NCI-H1092 treated with DMSO at 0.1 percent for 48 hours (cell line): ENCODE measurements at regions not wholly inside any gene's neighbourhood (a gene's known extent, or its start where the extent isn't known, plus 50 kb on each side); places are given as distances from the start of the nearest gene placed in this dataset.

Experiments
- DNase-seq: peaks from one replicate; lab custom pipeline; 2025; lab: John Stamatoyannopoulos, UW

DNA sequence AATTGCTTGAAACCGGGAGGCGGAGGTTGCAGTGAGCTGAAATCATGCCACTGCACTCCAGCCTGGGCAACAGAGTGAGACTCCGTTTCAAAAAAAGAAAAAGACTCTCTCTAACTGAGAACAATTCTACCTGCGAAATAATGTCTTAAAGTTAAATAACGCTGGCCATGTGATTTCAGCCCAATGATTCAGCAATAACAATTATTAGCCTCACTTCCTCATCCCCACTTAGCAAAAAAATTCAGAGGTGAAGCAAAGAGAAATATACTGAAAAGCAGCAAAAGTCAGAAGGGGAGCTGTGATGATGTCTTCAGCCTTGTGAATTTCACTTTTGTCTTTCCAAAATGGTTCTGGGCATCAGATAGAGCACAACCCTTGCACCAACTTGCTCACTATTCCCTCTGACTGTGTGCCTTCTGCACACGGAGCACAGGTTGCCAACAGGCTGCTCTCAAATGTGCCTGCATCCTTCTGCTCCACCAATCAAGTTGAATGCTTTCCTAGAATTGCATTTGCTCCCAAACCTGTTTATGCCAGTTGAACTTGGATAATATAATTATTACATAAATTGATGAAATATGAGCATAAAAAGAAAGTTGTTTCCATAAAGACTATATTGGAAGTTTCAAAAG lies 79.8 kb upstream of the IPO9 start:
- no peak for DNase-seq

GRCh38 chr1:201750120-201750519 lies 78.8 kb upstream of the IPO9 start:
- no peak for DNase-seq

- no peak for DNase-seq
Observed at GRCh38 chr1:201750934-201751333, 78.0 kb upstream of the IPO9 start.

GRCh38 chr1:201751872-201752271 lies 77.1 kb upstream of the IPO9 start:
- no peak for DNase-seq

- DNase-seq: no peak
Observed at GRCh38 chr1:201752333-201752732, 76.6 kb upstream of the IPO9 start.

DNA sequence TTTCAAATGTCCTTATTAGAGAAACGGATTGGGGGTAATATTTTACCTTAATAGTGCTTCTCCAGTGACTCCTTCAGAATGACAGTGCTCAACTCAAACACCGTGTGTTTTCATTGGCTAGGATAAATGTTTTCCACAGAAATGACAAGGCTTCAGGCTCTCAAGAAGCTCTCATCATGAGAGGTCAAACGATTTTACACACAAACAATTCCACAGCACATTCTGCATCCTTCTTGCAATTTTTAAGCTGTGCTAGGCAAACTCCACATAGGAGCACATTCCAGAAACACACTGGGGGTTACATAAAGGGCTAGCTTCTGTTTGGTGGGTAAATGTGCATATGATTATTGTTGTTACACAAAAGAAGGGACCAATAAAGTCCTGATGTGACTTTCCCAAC lies 75.5 kb upstream of the IPO9 start:
- DNase-seq: no peak

DNA sequence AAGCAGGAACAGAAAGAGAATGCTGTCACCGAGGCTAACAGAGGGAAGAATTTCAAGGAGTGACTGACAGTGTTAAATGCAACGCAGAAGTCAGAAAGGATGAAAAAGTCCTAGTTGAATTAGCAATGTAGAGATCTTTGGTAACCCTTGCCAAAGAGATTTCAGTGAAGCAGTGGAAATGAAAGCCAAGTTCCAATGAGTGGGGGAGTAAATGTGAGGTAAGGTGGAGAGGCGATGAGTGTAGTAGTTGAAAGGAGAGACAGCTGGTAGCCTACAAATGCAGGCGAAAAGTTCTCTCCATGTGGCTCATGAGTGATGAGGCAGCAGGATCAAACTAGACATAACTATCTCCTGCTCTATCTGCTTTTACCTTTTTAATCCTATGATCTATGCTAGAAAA lies 74.6 kb upstream of the IPO9 start:
- DNase-seq: no peak

DNA sequence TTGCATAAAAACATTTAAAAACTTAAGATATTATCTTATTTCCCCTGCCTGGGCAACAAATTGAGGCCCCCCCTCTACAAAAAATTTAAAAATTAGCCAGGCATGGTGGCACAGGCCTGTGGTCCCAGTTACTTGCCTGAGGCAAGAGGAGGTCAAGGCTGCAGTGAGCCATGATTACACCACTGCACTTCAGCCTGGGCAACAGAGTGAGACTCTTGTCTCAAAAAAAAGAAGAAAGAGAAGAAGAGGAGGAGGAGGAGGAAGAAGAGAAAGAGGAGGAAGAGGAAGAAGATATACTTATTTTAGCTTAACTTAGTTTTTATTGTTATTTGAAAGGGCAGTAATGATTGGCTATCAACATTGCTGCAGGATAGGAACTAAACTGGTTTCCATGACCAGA lies 73.8 kb upstream of the IPO9 start:
- DNase-seq: no peak

GRCh38 chr1:201756406-201756805 lies 72.6 kb upstream of the IPO9 start:
- DNase-seq: no peak

DNA sequence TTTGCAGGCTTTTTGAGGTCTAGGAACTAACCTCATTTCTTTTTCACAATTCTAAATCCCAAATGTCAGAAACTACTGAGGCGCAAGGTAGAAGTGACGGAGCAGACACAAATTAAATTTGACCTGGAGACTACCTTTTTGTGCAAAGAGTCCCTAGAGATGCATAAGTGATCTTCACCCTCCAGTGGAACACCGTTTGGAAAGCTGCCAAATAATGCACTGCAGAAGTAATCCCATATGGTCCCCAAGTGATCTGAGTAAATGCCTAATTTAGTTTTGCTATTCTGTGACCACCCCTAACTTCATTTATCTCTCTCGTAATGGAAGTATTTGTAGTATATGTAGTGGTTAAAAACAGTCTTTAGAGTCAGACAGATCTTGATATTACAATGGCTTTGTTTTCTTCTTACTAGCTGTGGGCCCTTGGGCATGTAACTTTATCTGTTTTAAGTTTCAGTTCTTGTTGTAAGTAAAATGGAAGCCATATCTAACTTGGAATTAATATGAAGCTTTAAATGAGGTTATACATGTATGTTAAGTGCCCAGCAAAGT lies 70.4 kb upstream of the IPO9 start:
- peak; percentile 50 for DNase-seq

GRCh38 chr1:201759194-201759815 lies 69.7 kb upstream of the IPO9 start:
- DNase-seq: no peak

DNA sequence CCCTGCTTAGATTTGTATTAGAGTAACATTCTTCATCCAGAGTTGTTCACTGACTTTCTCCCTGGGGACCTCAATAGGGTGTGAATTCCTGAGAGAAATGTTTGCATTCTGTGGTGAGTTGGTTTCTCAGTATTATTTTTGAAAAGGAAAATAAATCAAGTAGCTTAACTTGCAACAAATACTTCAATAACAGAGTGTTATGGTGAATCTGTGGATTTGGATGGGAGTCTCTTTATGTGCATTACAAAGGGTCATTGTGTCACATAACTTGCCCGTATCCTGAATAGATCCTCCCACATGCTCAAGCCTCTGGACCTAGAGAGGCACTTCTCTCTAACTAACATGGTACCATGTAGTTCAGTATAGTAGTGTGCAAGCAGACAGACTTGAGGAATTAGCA lies 68.4 kb upstream of the IPO9 start:
- DNase-seq: no peak

DNA sequence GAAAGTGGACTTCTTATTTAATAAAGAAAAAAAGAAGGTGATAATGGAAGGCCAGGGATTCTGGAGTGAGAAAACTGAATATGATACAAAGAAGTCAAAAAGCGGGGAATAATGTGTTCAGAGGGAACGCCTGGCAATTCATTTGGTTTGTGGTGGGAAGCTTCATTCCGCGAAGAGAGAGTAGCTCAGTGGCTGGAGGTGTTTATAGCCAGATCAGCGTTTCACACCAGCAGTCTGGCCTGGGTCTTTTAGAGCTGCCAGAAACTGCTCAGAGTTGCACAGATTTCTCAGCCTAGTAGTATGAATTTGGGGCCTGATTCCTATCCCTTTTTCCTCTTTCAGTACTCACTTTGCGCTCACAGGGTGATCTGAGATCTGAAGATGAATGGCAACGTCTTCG lies 67.8 kb upstream of the IPO9 start:
- DNase-seq: no peak

- no peak for DNase-seq
Observed at GRCh38 chr1:201761871-201762270, 67.1 kb upstream of the IPO9 start.

DNA sequence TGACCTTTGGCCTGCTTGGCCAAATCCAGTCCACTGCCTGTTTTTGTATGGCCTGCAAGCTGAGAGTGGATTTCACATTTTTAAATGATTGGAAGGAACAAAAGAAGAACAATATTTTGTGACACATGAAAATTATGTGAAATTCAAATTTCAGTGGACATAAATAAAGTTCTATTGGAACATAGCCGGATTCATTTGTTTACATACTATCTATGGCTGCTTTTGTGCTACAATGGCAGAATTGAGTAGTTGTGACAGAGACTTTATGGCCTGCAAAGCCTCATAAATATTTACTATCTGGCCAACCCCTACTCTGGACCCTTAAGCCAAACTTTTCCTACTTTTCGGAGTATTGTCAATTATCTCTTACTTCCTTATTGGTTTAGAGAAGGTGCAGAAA lies 66.6 kb upstream of the IPO9 start:
- DNase-seq: no peak

GRCh38 chr1:201763455-201764140 lies 65.4 kb upstream of the IPO9 start:
- no peak for DNase-seq

DNA sequence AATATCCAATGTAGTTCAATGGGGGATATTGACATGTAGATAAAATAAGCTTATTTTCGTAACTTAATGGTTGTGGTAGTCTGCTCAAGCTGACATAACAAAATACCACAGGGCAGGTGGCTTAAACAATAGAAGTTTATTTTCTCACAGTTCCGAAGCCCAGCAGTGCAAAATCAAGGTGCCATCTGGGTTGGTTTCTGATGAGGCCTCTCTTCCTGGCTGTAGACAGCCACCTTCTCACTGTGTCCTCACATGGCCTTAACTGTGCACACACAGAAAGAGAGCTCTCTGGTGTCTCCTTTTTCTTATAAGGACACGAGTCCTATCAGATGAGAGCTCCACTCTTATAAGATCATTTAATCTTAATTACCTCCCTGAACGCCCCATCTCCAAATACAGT lies 64.8 kb upstream of the IPO9 start:
- no peak for DNase-seq

DNA sequence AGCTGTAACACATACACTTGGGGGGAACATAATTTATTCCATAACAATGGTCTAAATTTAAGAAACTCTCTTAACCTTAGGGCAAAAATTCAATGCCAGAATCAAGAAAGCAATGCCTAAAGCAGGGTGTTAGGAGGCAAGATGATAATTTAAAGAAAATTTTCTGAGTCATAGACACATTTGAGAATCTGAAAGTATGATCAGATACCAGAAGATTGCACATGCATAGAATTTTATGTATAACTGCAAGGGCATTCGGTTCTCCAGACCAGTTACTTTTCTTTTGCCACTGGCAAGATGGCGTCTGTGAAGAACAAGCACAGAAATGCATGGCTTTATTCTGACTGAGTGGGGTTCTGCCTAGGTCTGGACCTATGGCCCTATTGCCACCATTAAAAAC lies 64.4 kb upstream of the IPO9 start:
- DNase-seq: no peak

DNA sequence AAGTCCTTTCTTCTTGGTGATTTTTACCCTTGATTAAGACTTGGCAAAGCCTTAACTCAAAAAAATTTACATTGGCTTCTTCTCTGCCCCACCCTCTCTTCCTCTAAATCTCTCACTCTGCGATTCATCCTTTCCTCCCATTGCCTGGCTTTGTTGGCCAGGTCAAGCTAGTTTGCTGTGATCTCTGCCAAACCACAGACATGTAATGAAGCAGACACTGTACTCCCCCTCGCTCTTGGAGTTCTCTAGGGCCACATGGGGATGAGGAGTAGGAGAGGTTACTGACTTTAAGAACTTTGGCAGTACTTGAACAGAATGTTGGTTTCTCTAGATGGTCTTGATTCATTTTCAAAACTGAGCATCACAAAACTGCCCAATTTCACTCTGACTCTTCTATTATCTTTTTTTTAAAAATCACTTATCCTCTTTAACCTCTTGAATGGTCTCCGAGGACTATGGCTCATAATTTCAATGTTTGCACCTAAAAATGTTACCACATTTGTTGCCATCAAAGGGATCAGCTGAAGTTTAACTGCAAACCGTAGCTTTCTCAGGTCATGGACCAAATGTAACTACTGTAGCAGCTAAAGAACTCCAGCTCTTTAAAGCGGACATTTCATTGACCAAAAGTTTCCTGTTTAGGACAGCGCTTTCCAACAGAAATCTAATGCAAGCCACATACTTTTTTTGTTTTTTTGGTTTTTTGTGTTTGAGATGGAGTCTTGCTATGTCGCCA lies 62.7 kb upstream of the IPO9 start:
- no peak for DNase-seq

DNA sequence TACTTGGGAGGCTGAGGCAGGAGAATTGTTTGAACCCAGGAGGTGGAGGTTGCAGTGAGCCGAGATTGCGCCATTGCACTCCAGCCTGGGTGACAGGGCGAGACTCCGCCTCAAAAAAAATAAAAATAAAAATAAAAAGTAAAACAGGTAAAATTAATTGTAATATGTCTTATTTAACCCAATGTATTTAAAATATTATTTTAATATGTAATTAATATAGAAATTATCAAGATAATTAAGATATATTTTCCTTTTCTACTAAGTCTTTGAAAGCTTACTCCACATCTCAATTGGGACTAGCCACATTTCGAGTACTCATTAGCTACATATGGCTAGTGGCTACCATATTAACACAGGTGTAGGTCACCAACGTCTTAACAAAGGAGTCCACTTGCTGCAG lies 61.6 kb upstream of the IPO9 start:
- no peak for DNase-seq

- no peak for DNase-seq
Observed at GRCh38 chr1:201769072-201769471, 59.9 kb upstream of the IPO9 start.

GRCh38 chr1:201769966-201770365 lies 59.0 kb upstream of the IPO9 start:
- DNase-seq: no peak

GRCh38 chr1:201771466-201771865 lies 57.5 kb upstream of the IPO9 start:
- DNase-seq: no peak
